ENCODE measurements at regions not wholly inside any gene's neighbourhood (a gene's known extent, or its start where the extent isn't known, plus 50 kb on each side); places are given as distances from the start of the nearest gene placed in this dataset.

GRCh38 chr2:177153805-177154204 lies 58.8 kb upstream of the HNRNPA3 start:
- Histone ChIP-seq H3K27ac (ENCODE audit: insufficient read depth in 1 of 2, low read depth in 1 of 2, low read length in 2 of 2, poor library complexity in 1 of 2, severe bottlenecking in 2 of 2) (no peak overlapping the region), H3K27me3 (replicated peaks in 2 of 5; ENCODE audit: control insufficient read depth in 4 of 5, insufficient read depth in 5 of 5, low read length in 4 of 5) (peaks cover 0 to 13% (median 0%) of the 10 kb centered on the region in 5 experiments), H3K4me3 (ENCODE audit: control insufficient read depth in 1 of 7, extremely low read depth in 1 of 7, insufficient read depth in 4 of 7, low read depth in 2 of 7, low read length in 6 of 7) (no peak overlapping the region), H3K9me3 (ENCODE audit: control extremely low read depth in 1 of 5, control insufficient read depth in 4 of 5, insufficient read depth in 2 of 5, low read depth in 1 of 5, low read length in 4 of 5) (no peaks in the 10 kb centered on the region), H3K36me3 (ENCODE audit: control insufficient read depth in 4 of 4, insufficient read depth in 4 of 4, low read length in 3 of 4) (no peaks in the 10 kb centered on the region), H3K4me1 (ENCODE audit: control extremely low read depth in 1 of 4, control insufficient read depth in 4 of 4, insufficient read depth in 4 of 4, low read length in 3 of 4) (peaks cover 0 to 3% (median under 1%) of the 10 kb centered on the region in 4 experiments)
- ChIA-PET POLR2A (no interaction called here), CTCF (interaction anchor here (1.1 kb wide), 1 partner anchor 161 kb away, joined by 3 read pairs; no protein-coding TSS in a partner anchor)
- DNase-seq, result no peak

- CTCF ChIA-PET, result no interaction called here
- POLR2A ChIA-PET, result no interaction called here
- no peak for DNase-seq
- Histone ChIP-seq H3K27me3 (replicated peaks in 2 of 5; ENCODE audit: control insufficient read depth in 4 of 5, insufficient read depth in 5 of 5, low read length in 4 of 5) (peaks cover 0 to 11% (median 0%) of the 10 kb centered on the region in 5 experiments), H3K36me3 (ENCODE audit: control insufficient read depth in 4 of 4, insufficient read depth in 4 of 4, low read length in 3 of 4) (no peaks in the 10 kb centered on the region), H3K27ac (ENCODE audit: insufficient read depth in 1 of 2, low read depth in 1 of 2, low read length in 2 of 2, poor library complexity in 1 of 2, severe bottlenecking in 2 of 2) (no peak overlapping the region), H3K9me3 (ENCODE audit: control extremely low read depth in 1 of 5, control insufficient read depth in 4 of 5, insufficient read depth in 2 of 5, low read depth in 1 of 5, low read length in 4 of 5) (no peaks in the 10 kb centered on the region), H3K4me3 (ENCODE audit: control insufficient read depth in 1 of 7, extremely low read depth in 1 of 7, insufficient read depth in 4 of 7, low read depth in 2 of 7, low read length in 6 of 7) (no peak overlapping the region), H3K4me1 (ENCODE audit: control extremely low read depth in 1 of 4, control insufficient read depth in 4 of 4, insufficient read depth in 4 of 4, low read length in 3 of 4) (peaks cover 0 to 3% (median 0%) of the 10 kb centered on the region in 4 experiments)
- WGBS (ENCODE audit: insufficient coverage), result no CpG with 5 or more reads among the region's 1 CpG
Observed at GRCh38 chr2:177154809-177155208, 57.8 kb upstream of the HNRNPA3 start.

DNA sequence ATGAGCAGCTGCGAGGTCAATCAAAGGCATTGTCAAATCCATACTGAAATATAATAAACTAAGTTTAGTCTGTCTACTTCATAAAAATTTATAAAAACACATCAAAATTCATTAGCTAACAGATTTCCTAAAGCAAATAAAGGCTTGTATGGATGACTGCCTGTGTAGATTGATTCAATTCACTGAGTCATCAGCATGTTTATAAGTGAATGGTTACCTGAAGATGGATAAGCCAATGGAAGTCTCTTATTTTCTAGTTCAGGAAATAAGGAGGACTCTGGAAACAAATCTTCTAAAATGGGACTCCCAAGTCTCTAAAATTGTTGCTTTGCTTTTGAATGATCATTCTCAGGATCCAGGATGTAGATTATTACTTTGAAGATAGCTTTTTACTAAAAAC lies 57.0 kb upstream of the HNRNPA3 start:
- no peak overlapping the region for H3K4me3 ChIP-seq (ENCODE audit: control insufficient read depth in 1 of 7, extremely low read depth in 1 of 7, insufficient read depth in 4 of 7, low read depth in 2 of 7, low read length in 6 of 7)
- ChIA-PET CTCF (interaction anchor here (1.3 to 3.5 kb wide), 3 partner anchors 7 to 226 kb away, joined by 3 to 18 read pairs (median 4); no protein-coding TSS in a partner anchor), POLR2A (interaction anchor here (0.7 kb wide), 1 partner anchor 150 kb away, joined by 6 read pairs; no protein-coding TSS in a partner anchor)
- no peaks in the 10 kb centered on the region for H3K36me3 ChIP-seq (ENCODE audit: control insufficient read depth in 4 of 4, insufficient read depth in 4 of 4, low read length in 3 of 4)
- no peaks in the 10 kb centered on the region for H3K9me3 ChIP-seq (ENCODE audit: control extremely low read depth in 1 of 5, control insufficient read depth in 4 of 5, insufficient read depth in 2 of 5, low read depth in 1 of 5, low read length in 4 of 5)
- DNase-seq, result no peak
- WGBS (ENCODE audit: insufficient coverage), result no CpG with 5 or more reads among the region's 1 CpG
- H3K4me1 ChIP-seq (ENCODE audit: control extremely low read depth in 1 of 4, control insufficient read depth in 4 of 4, insufficient read depth in 4 of 4, low read length in 3 of 4), result peaks cover 0 to 3% (median 0%) of the 10 kb centered on the region in 4 experiments
- peaks cover 0 to 9% (median 0%) of the 10 kb centered on the region in 5 experiments for H3K27me3 ChIP-seq (replicated peaks in 2 of 5; ENCODE audit: control insufficient read depth in 4 of 5, insufficient read depth in 5 of 5, low read length in 4 of 5)
- no peak overlapping the region for H3K27ac ChIP-seq (ENCODE audit: insufficient read depth in 1 of 2, low read depth in 1 of 2, low read length in 2 of 2, poor library complexity in 1 of 2, severe bottlenecking in 2 of 2)

DNA sequence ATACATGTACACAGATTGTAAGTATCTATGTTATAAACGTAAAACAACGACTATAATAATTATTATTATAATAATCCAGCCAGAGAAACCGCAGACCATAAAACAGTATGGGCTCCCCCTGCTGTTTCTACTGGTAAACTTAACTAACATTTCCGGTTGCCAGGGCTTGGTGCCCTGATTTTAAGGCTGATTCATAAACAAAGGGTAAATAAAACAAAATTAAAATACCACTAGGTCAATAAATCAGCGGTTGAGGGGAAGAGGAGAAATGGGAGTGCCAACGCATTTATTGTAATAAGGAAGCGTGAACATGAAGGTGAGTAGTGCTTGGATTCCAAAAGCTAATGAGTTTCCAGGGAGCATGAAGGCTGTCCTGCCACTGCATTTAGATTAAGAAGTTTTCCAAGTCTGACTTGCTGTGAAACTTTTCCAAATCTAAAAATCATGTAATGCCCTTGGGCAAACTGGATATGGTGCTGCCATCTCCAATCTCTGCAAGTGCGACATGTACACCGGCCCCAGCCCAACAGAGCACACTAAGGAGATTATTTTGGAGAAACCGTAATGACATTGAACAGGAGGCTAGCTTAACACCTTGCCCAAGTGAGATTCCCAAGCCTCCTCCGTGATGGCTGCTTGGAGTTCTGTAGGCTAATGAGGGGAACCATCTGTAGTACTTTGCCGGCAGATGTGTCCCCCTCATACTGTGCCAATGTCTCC lies 50.7 kb upstream of the HNRNPA3 start:
- CTCF ChIA-PET, result interaction anchor here (0.8 to 7.0 kb wide), 14 partner anchors 13 to 1034 kb away, joined by 3 to 47 read pairs (median 6); partner anchors contain the start of gene NFE2L2
- H3K36me3 ChIP-seq (ENCODE audit: control insufficient read depth in 4 of 4, insufficient read depth in 4 of 4, low read length in 3 of 4), result no peaks in the 10 kb centered on the region
- H3K27me3 ChIP-seq (replicated peaks in 2 of 5; ENCODE audit: control insufficient read depth in 4 of 5, insufficient read depth in 5 of 5, low read length in 4 of 5), result no peaks in the 10 kb centered on the region
- H3K4me3 ChIP-seq (ENCODE audit: control insufficient read depth in 1 of 7, extremely low read depth in 1 of 7, insufficient read depth in 4 of 7, low read depth in 2 of 7, low read length in 6 of 7), result no peak overlapping the region
- no peak overlapping the region for H3K27ac ChIP-seq (ENCODE audit: insufficient read depth in 1 of 2, low read depth in 1 of 2, low read length in 2 of 2, poor library complexity in 1 of 2, severe bottlenecking in 2 of 2)
- peaks cover 10 to 27% (median 22%) of the 10 kb centered on the region in 4 experiments for H3K4me1 ChIP-seq (ENCODE audit: control extremely low read depth in 1 of 4, control insufficient read depth in 4 of 4, insufficient read depth in 4 of 4, low read length in 3 of 4)
- POLR2A ChIA-PET, result interaction anchor here (0.6 kb wide), 1 partner anchor 23 kb away, joined by 3 read pairs; no protein-coding TSS in a partner anchor
- 67% methylated on average over 8 of the region's 12 CpGs for WGBS (ENCODE audit: insufficient coverage)
- DNase-seq, result peak; percentile 55 to 71 (median 66)
- no peaks in the 10 kb centered on the region for H3K9me3 ChIP-seq (ENCODE audit: control extremely low read depth in 1 of 5, control insufficient read depth in 4 of 5, insufficient read depth in 2 of 5, low read depth in 1 of 5, low read length in 4 of 5)
